Fibroblast of the conjunctiva (primary cell): ENCODE measurements at regions not wholly inside any gene's neighbourhood (a gene's known extent, or its start where the extent isn't known, plus 50 kb on each side); places are given as distances from the start of the nearest gene placed in this dataset.
"Not testable (repeated sequence)": the region's sequence is repeated elsewhere in the genome, so short reads cannot be mapped to it uniquely, and the experiment has no call there.

ENCODE experiments used
- DNase-seq: peaks from one replicate; pipeline ENCODE4 v3.0.0-alpha.2; 2010; ENCODE audit warnings: low read depth

- no peak for DNase-seq
These were observed 453.8 kb downstream of the RAP2B start for GRCh38 chr3:153615863-153616262.

GRCh38 chr3:153617463-153617862, 455.4 kb downstream of the RAP2B start:
- DNase-seq = no peak

- no peak for DNase-seq
These were observed 456.1 kb downstream of the RAP2B start for GRCh38 chr3:153618176-153618575.

- no peak for DNase-seq
These were observed 457.2 kb downstream of the RAP2B start for GRCh38 chr3:153619268-153619667.

- no peak for DNase-seq
These were observed 459.9 kb downstream of the RAP2B start for GRCh38 chr3:153621953-153622352.

- no peak for DNase-seq
These were observed 461.8 kb downstream of the RAP2B start for GRCh38 chr3:153623834-153624233.

- DNase-seq = no peak
These were observed 462.4 kb downstream of the RAP2B start for GRCh38 chr3:153624310-153625030.

GRCh38 chr3:153625506-153625905, 463.5 kb downstream of the RAP2B start:
- DNase-seq = no peak

GRCh38 chr3:153626158-153626557, 464.1 kb downstream of the RAP2B start:
- no peak for DNase-seq

GRCh38 chr3:153628591-153628990, 466.6 kb downstream of the RAP2B start:
- no peak for DNase-seq

GRCh38 chr3:153629148-153629547, 467.1 kb downstream of the RAP2B start:
- DNase-seq = no peak

GRCh38 chr3:153631102-153631501, 469.1 kb downstream of the RAP2B start:
- DNase-seq = no peak

- DNase-seq = no peak
These were observed 469.6 kb downstream of the RAP2B start for GRCh38 chr3:153631664-153632063.

GRCh38 chr3:153633407-153633806, 471.4 kb downstream of the RAP2B start:
- no peak for DNase-seq

GRCh38 chr3:153634683-153635082, 472.7 kb downstream of the RAP2B start:
- no peak for DNase-seq

GRCh38 chr3:153639631-153640030, 477.6 kb downstream of the RAP2B start:
- DNase-seq = no peak

- no peak for DNase-seq
These were observed 479.0 kb downstream of the RAP2B start for GRCh38 chr3:153640689-153641665.

- not testable (repeated sequence) for DNase-seq
These were observed 478.6 kb upstream of the ARHGEF26 start for GRCh38 chr3:153642576-153642975.

- DNase-seq = not testable (repeated sequence)
These were observed 477.7 kb upstream of the ARHGEF26 start for GRCh38 chr3:153643471-153643870.

GRCh38 chr3:153649286-153649839, 471.8 kb upstream of the ARHGEF26 start:
- DNase-seq = no peak

- no peak for DNase-seq
These were observed 469.1 kb upstream of the ARHGEF26 start for GRCh38 chr3:153652076-153652475.

- DNase-seq = no peak
These were observed 464.1 kb upstream of the ARHGEF26 start for GRCh38 chr3:153657046-153657445.

- no peak for DNase-seq
These were observed 463.7 kb upstream of the ARHGEF26 start for GRCh38 chr3:153657461-153657860.
